Muscle of leg (tissue), 3 donors: ENCODE measurements at regions not wholly inside any gene's neighbourhood (a gene's known extent, or its start where the extent isn't known, plus 50 kb on each side); places are given as distances from the start of the nearest gene placed in this dataset.
A peak's percentile ranks its signal among the peaks of the same experiment; 100 is the strongest.

Source experiments
- DNase-seq: peaks from one replicate; pipeline ENCODE4 v3.0.0; 2013
- H3K27ac ChIP-seq: one replicate; pipeline ENCODE4 v1.5.1; 2013; ENCODE audit warnings: mild to moderate bottlenecking, low read length, control low read depth
- H3K27me3 ChIP-seq: one replicate; pipeline ENCODE4 v1.6.1; 2013; ENCODE audit warnings: low read length; ENCODE audit not compliant: control insufficient read depth, insufficient read depth
- H3K36me3 ChIP-seq: one replicate; pipeline ENCODE4 v1.6.1; 2013; ENCODE audit warnings: low read length; ENCODE audit not compliant: control insufficient read depth, insufficient read depth
- H3K4me1 ChIP-seq: one replicate; pipeline ENCODE4 v1.6.1; 2013; ENCODE audit warnings: low read length; ENCODE audit not compliant: control insufficient read depth, insufficient read depth
- H3K4me3 ChIP-seq: one replicate; pipeline ENCODE4 v1.5.1; 2013; ENCODE audit warnings: low read length, control low read depth
- H3K9me3 ChIP-seq: replicated peaks from 2 replicates; pipeline ENCODE4 v1.6.1; 2013; ENCODE audit warnings: low read depth, low read length; ENCODE audit not compliant: control insufficient read depth
- WGBS: methylation state at CpG from one replicate; pipeline ENCODE4 v1.1.5; 2013; ENCODE audit warnings: missing lambda C conversion rate; ENCODE audit not compliant: insufficient coverage; 5-methylcytosine and 5-hydroxymethylcytosine counted together

GRCh38 chr14:100648474-100649172 lies 61.4 kb upstream of the BEGAIN start:
- H3K36me3 ChIP-seq = no peaks in the 10 kb centered on the region
- 100% methylated on average over 1 of the region's 2 CpGs for WGBS
- H3K4me3 ChIP-seq = no peak overlapping the region
- no peak overlapping the region for H3K27ac ChIP-seq
- peaks cover 27% of the 10 kb centered on the region for H3K4me1 ChIP-seq
- no peaks in the 10 kb centered on the region for H3K27me3 ChIP-seq
- H3K9me3 ChIP-seq = peaks cover 3% of the 10 kb centered on the region
- no peak for DNase-seq

GRCh38 chr14:100649173-100649519 lies 61.9 kb upstream of the BEGAIN start:
- Histone ChIP-seq H3K4me3 (no peak overlapping the region), H3K4me1 (peaks cover 27% of the 10 kb centered on the region), H3K9me3 (peaks cover 3% of the 10 kb centered on the region), H3K27ac (no peak overlapping the region), H3K36me3 (no peaks in the 10 kb centered on the region), H3K27me3 (no peaks in the 10 kb centered on the region)
- WGBS = no CpG with 5 or more reads among the region's 1 CpG
- peak; percentile 28 for DNase-seq

GRCh38 chr14:100651999-100652508 lies 64.8 kb upstream of the BEGAIN start:
- no CpG with 5 or more reads among the region's 2 CpGs for WGBS
- Histone ChIP-seq H3K4me3 (no peak overlapping the region), H3K9me3 (no peaks in the 10 kb centered on the region), H3K27me3 (peaks cover 8% of the 10 kb centered on the region), H3K27ac (no peak overlapping the region), H3K36me3 (no peaks in the 10 kb centered on the region), H3K4me1 (peaks cover 34% of the 10 kb centered on the region)
- no peak for DNase-seq

- DNase-seq = peak; percentile 63
- peaks cover 8% of the 10 kb centered on the region for H3K27me3 ChIP-seq
- no peaks in the 10 kb centered on the region for H3K9me3 ChIP-seq
- H3K36me3 ChIP-seq = no peaks in the 10 kb centered on the region
- H3K4me3 ChIP-seq = no peak overlapping the region
- 58% methylated on average over 4 of the region's 8 CpGs for WGBS
- H3K27ac ChIP-seq = peak overlapping the region; percentile 71
- peaks cover 36% of the 10 kb centered on the region for H3K4me1 ChIP-seq
Measured at GRCh38 chr14:100652744-100653143, 65.5 kb upstream of the BEGAIN start.

GRCh38 chr14:100653409-100653808 lies 66.2 kb upstream of the BEGAIN start:
- H3K4me1 ChIP-seq = peaks cover 38% of the 10 kb centered on the region
- H3K27ac ChIP-seq = peak overlapping the region; percentile 71
- no peak overlapping the region for H3K4me3 ChIP-seq
- H3K9me3 ChIP-seq = no peaks in the 10 kb centered on the region
- 78% methylated on average over 15 of the region's 15 CpGs for WGBS
- DNase-seq = no peak
- no peaks in the 10 kb centered on the region for H3K36me3 ChIP-seq
- peaks cover 8% of the 10 kb centered on the region for H3K27me3 ChIP-seq

- H3K27me3 ChIP-seq = peaks cover 8% of the 10 kb centered on the region
- no peak for DNase-seq
- H3K4me1 ChIP-seq = peaks cover 47% of the 10 kb centered on the region
- WGBS = 55% methylated on average over 13 of the region's 21 CpGs
- no peaks in the 10 kb centered on the region for H3K36me3 ChIP-seq
- H3K4me3 ChIP-seq = no peak overlapping the region
- no peaks in the 10 kb centered on the region for H3K9me3 ChIP-seq
- no peak overlapping the region for H3K27ac ChIP-seq
Measured at GRCh38 chr14:100654025-100654813, 67.0 kb upstream of the BEGAIN start.

GRCh38 chr14:100654814-100655740 lies 67.9 kb upstream of the BEGAIN start:
- no peak for DNase-seq
- Histone ChIP-seq H3K27me3 (peaks cover 8% of the 10 kb centered on the region), H3K9me3 (no peaks in the 10 kb centered on the region), H3K36me3 (no peaks in the 10 kb centered on the region), H3K4me1 (peaks cover 55% of the 10 kb centered on the region), H3K4me3 (no peak overlapping the region), H3K27ac (no peak overlapping the region)
- WGBS = 27% methylated on average over 34 of the region's 43 CpGs

GRCh38 chr14:100655741-100656085 lies 68.5 kb upstream of the BEGAIN start:
- Histone ChIP-seq H3K36me3 (no peaks in the 10 kb centered on the region), H3K4me1 (peaks cover 56% of the 10 kb centered on the region), H3K27me3 (peaks cover 8% of the 10 kb centered on the region), H3K9me3 (no peaks in the 10 kb centered on the region), H3K4me3 (no peak overlapping the region), H3K27ac (no peak overlapping the region)
- no peak for DNase-seq
- 78% methylated on average over 1 of the region's 2 CpGs for WGBS

- no peak for DNase-seq
- Histone ChIP-seq H3K9me3 (no peaks in the 10 kb centered on the region), H3K4me1 (peaks cover 58% of the 10 kb centered on the region), H3K4me3 (no peak overlapping the region), H3K36me3 (no peaks in the 10 kb centered on the region), H3K27ac (no peak overlapping the region), H3K27me3 (peaks cover 8% of the 10 kb centered on the region)
- WGBS = 92% methylated on average over 6 of the region's 15 CpGs
Measured at GRCh38 chr14:100656996-100657395, 69.7 kb upstream of the DLK1 start.

GRCh38 chr14:100657780-100658179 lies 68.9 kb upstream of the DLK1 start:
- Histone ChIP-seq H3K4me3 (no peak overlapping the region), H3K27ac (no peak overlapping the region), H3K9me3 (no peaks in the 10 kb centered on the region), H3K27me3 (peaks cover 8% of the 10 kb centered on the region), H3K4me1 (peaks cover 53% of the 10 kb centered on the region), H3K36me3 (no peaks in the 10 kb centered on the region)
- no peak for DNase-seq
- 78% methylated on average over 3 of the region's 4 CpGs for WGBS
